SK-N-SH treated with all-trans-retinoic acid at 6 μM for 48 hours (cell line): ENCODE measurements at regions not wholly inside any gene's neighbourhood (a gene's known extent, or its start where the extent isn't known, plus 50 kb on each side); places are given as distances from the start of the nearest gene placed in this dataset.

Experiments
- ARNTL ChIP-seq: fragments of 450-650 bp; formaldehyde crosslinking; IDR thresholded peaks from 2 replicates; pipeline ENCODE4 v1.5.0; 2020; ENCODE audit warnings: low read depth, mild to moderate bottlenecking, moderate library complexity, borderline replicate concordance
- BACH2 ChIP-seq: fragments of 250-450 bp; sonication (Bioruptor Pico); IDR thresholded peaks from 2 replicates; pipeline ENCODE4 v1.9.0; 2021; ENCODE audit warnings: mild to moderate bottlenecking, borderline replicate concordance
- CSRNP3 ChIP-seq: fragments of 250-450 bp; sonication (Bioruptor Pico); IDR thresholded peaks from 2 replicates; pipeline ENCODE4 v1.5.1; 2021; ENCODE audit warnings: mild to moderate bottlenecking, moderate library complexity
- ESRRG ChIP-seq: fragments of 250-450 bp; sonication (Bioruptor Pico); IDR thresholded peaks from 2 replicates; pipeline ENCODE4 v1.6.1; 2021; ENCODE audit warnings: mild to moderate bottlenecking
- GLIS3 ChIP-seq: fragments of 250-450 bp; sonication (Bioruptor Pico); IDR thresholded peaks from 2 replicates; pipeline ENCODE4 v1.5.0; 2020; ENCODE audit warnings: mild to moderate bottlenecking, moderate library complexity
- OSR1 ChIP-seq: fragments of 250-450 bp; sonication (Bioruptor Pico); IDR thresholded peaks from 2 replicates; pipeline ENCODE4 v1.8.0; 2022; ENCODE audit warnings: moderate library complexity, mild to moderate bottlenecking, inconsistent platforms
- PATZ1 ChIP-seq: fragments of 250-450 bp; sonication (Bioruptor Pico); IDR thresholded peaks from 2 replicates; pipeline ENCODE4 v1.8.0; 2020; ENCODE audit warnings: mild to moderate bottlenecking, moderate library complexity, borderline replicate concordance
- POU6F1 ChIP-seq: fragments of 250-450 bp; sonication (Bioruptor Pico); IDR thresholded peaks from 2 replicates; pipeline ENCODE4 v1.8.0; 2021; ENCODE audit warnings: low read depth, mild to moderate bottlenecking, moderate library complexity, borderline replicate concordance
- PPARA ChIP-seq: fragments of 250-450 bp; sonication (Bioruptor Pico); IDR thresholded peaks from 2 replicates; pipeline ENCODE4 v1.5.0; 2020; ENCODE audit warnings: mild to moderate bottlenecking, borderline replicate concordance
- ZC3H10 ChIP-seq: fragments of 250-450 bp; sonication (Bioruptor Pico); IDR thresholded peaks from 2 replicates; pipeline ENCODE4 v1.5.1; 2021; ENCODE audit warnings: mild to moderate bottlenecking, moderate library complexity
- ZFP30 ChIP-seq: fragments of 450-650 bp; formaldehyde crosslinking; IDR thresholded peaks from 2 replicates; pipeline ENCODE4 v1.5.0; 2022; ENCODE audit warnings: mild to moderate bottlenecking, moderate library complexity
- ZNF8 ChIP-seq: fragments of 450-650 bp; formaldehyde crosslinking; IDR thresholded peaks from 2 replicates; pipeline ENCODE4 v1.5.0; 2020; ENCODE audit warnings: mild to moderate bottlenecking, moderate library complexity

GRCh38 chr1:82517586-82517985, 716.9 kb downstream of the ADGRL2 start:
- no peak for TF ChIP-seq GLIS3 (CRISPR knock-in tag)
- no peak for TF ChIP-seq POU6F1 (CRISPR knock-in tag)
- TF ChIP-seq PATZ1 (CRISPR knock-in tag) = no peak
- TF ChIP-seq CSRNP3 (CRISPR knock-in tag) = no peak
- no peak for TF ChIP-seq ESRRG (CRISPR knock-in tag)
- TF ChIP-seq ZNF8 = no peak
- TF ChIP-seq BACH2 = no peak
- TF ChIP-seq ARNTL = no peak
- no peak for TF ChIP-seq ZFP30 (CRISPR knock-in tag)
- TF ChIP-seq ZC3H10 (CRISPR knock-in tag) = no peak
- TF ChIP-seq OSR1 (CRISPR knock-in tag) = no peak
- TF ChIP-seq PPARA (CRISPR knock-in tag) = no peak
